Stimulated activated CD4-positive, alpha-beta T cell treated with anti-CD3 and anti-CD28 coated beads, Interleukin-12 subunit alpha, Interleukin-12 subunit beta, amount 100 ng/mL, for 24 hours (primary cell): ENCODE measurements at regions not wholly inside any gene's neighbourhood (a gene's known extent, or its start where the extent isn't known, plus 50 kb on each side); places are given as distances from the start of the nearest gene placed in this dataset.

Source experiments
- DNase-seq, 2 experiments: peaks; one replicate each; pipeline ENCODE4 v3.0.0-alpha.2; 2020; ENCODE audit warnings: low read depth in 2 of 2

DNA sequence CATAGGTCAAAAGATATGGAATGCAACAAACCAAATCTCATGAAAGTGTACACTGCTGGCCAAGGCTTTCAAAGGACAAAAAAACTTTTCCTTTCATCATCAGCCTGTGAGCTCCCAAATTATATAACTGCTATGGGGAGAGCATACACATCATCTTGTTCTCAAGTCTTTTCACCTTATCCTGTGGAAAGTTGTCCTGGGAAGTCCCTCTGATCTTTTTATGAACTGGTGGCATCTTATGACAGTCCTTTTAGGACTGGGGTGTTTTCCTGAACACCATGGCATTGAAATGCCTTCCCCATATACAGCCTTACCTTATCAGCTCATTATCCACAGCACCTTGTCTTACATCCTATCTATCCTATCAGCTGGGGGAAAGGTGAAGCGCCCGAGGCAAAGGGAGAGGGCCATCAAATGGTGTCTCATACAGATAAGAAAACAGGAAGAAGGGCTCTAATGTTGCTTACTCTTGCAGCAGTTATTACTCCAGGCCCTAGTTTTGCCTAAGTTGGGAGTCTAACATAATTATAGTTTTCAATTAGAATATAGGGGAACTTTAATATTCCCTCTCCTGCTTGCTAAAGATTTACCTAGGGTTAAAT, 61.5 kb upstream of the GOLIM4 start:
- no peak for DNase-seq

GRCh38 chr3:168156479-168156878, 60.8 kb upstream of the GOLIM4 start:
- DNase-seq: no peak

DNA sequence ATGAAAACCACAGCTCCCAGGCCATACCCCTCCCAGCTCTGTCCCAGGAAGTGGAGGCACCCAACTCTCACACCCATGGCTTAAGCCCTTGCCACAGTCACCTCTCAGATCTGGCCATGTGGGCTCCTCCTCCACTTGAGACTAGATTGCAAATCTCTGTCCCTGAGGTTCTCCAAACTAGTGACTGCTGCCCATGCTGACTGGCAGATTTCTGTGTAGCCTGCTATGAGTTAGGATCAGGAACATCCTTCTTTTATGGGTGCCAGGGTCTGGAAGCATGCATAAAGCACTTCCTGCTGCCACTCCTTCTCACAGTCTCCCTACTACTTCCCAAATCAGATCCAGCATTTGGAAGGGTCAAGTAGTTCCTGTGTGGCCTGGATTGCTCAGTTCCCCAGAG, 59.6 kb upstream of the GOLIM4 start:
- no peak for DNase-seq

DNA sequence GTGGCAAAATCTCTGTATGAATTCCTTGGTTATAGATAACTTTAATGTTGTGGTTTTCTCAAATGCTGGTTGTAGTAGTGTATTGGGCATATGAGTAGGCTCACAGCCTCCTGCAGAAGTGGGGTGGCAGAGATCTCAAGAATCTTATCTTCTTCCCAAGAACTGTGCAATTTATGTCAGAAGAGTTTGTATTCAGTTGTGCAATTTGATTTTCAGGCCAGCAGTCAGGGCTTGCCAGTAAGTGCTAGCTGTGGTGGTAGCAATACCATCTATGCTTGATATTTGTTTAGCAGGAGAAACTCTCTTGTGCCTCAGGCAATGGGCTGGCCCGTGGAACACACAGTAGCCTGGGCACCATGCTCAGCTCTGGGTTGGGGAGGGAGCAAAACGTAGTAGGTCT, 58.4 kb upstream of the GOLIM4 start:
- no peak for DNase-seq

GRCh38 chr3:168152149-168152548, 56.4 kb upstream of the GOLIM4 start:
- no peak for DNase-seq
